H1 (cell line): ENCODE measurements at regions not wholly inside any gene's neighbourhood (a gene's known extent, or its start where the extent isn't known, plus 50 kb on each side); places are given as distances from the start of the nearest gene placed in this dataset.

Experiments used
- CTCF ChIA-PET: fragments of 300-600 bp; sonication (Branson Sonifier 250); formaldehyde crosslinking; loops from one replicate; lab custom pipeline; 2021; ENCODE audit not compliant: partially characterized antibody; lab: Charles Lee
- POLR2A ChIA-PET: fragments of 300-600 bp; sonication (Branson Sonifier 250); formaldehyde crosslinking; loops from one replicate; lab custom pipeline; 2021; ENCODE audit warnings: inconsistent platforms; ENCODE audit not compliant: partially characterized antibody; lab: Charles Lee
- DNase-seq, 2 experiments: peaks; one replicate each; pipeline versions ENCODE4 v3.0.0 to v3.0.0-alpha.2; 2010 to 2022; ENCODE audit warnings: low spot score in 2 of 2, low read depth in 1 of 2, mixed read lengths in 1 of 2
- FAIRE-seq: peaks from 2 replicates; lab custom pipeline; 2011; peaks lifted over from hg19 to GRCh38; lab: Jason Lieb, UNC
- H2AFZ ChIP-seq: 2 replicates; pipeline ENCODE4 v1.8.1; 2012; ENCODE audit warnings: low read length, inconsistent platforms
- H2AK5ac ChIP-seq: 2 replicates; pipeline ENCODE4 v1.6.1; 2013; ENCODE audit warnings: low read depth, low read length
- H2BK120ac ChIP-seq: replicated peaks from 2 replicates; pipeline ENCODE3; 2013; ENCODE audit warnings: low read depth, low read length, inconsistent platforms
- H2BK12ac ChIP-seq: 2 replicates; pipeline ENCODE4 v1.6.1; 2013; ENCODE audit warnings: low read depth, low read length
- H2BK15ac ChIP-seq: 2 replicates; pipeline ENCODE4 v1.6.1; 2013; ENCODE audit warnings: low read length
- H2BK20ac ChIP-seq: 2 replicates; pipeline ENCODE4 v1.6.1; 2013; ENCODE audit warnings: low read length
- H2BK5ac ChIP-seq: 2 replicates; pipeline ENCODE4 v1.6.1; 2013; ENCODE audit warnings: low read depth, low read length
- H3K14ac ChIP-seq: 2 replicates; pipeline ENCODE4 v1.6.1; 2013; ENCODE audit warnings: inconsistent platforms; ENCODE audit not compliant: insufficient read length
- H3K18ac ChIP-seq: 2 replicates; pipeline ENCODE4 v1.6.1; 2013; ENCODE audit warnings: low read length; ENCODE audit errors: extremely low read depth
- H3K23ac ChIP-seq: 2 replicates; pipeline ENCODE4 v1.6.1; 2013; ENCODE audit warnings: inconsistent platforms; ENCODE audit not compliant: insufficient read length
- H3K23me2 ChIP-seq: 2 replicates; pipeline ENCODE4 v1.6.1; 2013; ENCODE audit warnings: low read depth, low read length
- H3K27ac ChIP-seq: 2 replicates; pipeline ENCODE4 v1.6.1; 2011; ENCODE audit warnings: low read depth, low read length, inconsistent platforms
- H3K27me3 ChIP-seq, 4 experiments: replicated peaks in 1 of 4; 1 replicate in 1 of 4; 2 replicates in 3 of 4; pipeline versions ENCODE4 v1.6.1 to v1.8.1; 2011 to 2013; ENCODE audit warnings: low read length in 3 of 4, mild to moderate bottlenecking in 3 of 4, inconsistent platforms in 2 of 4, mixed read lengths in 2 of 4, moderate library complexity in 1 of 4; ENCODE audit not compliant: control insufficient read depth in 3 of 4, insufficient read depth in 3 of 4; ENCODE audit errors: extremely low read depth in 1 of 4
- H3K36me3 ChIP-seq, 4 experiments: 2 replicates each; pipeline versions ENCODE4 v1.6.1 to v1.8.1; 2011 to 2013; ENCODE audit warnings: mild to moderate bottlenecking in 4 of 4, low read length in 3 of 4, moderate library complexity in 2 of 4, control low read depth in 1 of 4, inconsistent platforms in 1 of 4; ENCODE audit not compliant: insufficient read depth in 4 of 4, control insufficient read depth in 2 of 4
- H3K4ac ChIP-seq: replicated peaks from 2 replicates; pipeline ENCODE3; 2013; ENCODE audit warnings: low read length, low read depth, mixed read lengths, inconsistent platforms; ENCODE audit not compliant: insufficient read length
- H3K4me1 ChIP-seq, 4 experiments: replicated peaks in 1 of 4; 1 replicate in 1 of 4; 2 replicates in 3 of 4; pipeline versions ENCODE4 v1.6.1 to v1.8.1; 2011 to 2013; ENCODE audit warnings: low read length in 3 of 4, inconsistent platforms in 2 of 4, mixed read lengths in 1 of 4; ENCODE audit not compliant: insufficient read depth in 4 of 4, control insufficient read depth in 3 of 4
- H3K4me2 ChIP-seq, 2 experiments: 2 replicates each; pipeline versions ENCODE4 v1.6.1 to v1.8.1; 2011 to 2013; ENCODE audit warnings: low read depth in 2 of 2, low read length in 2 of 2, control low read depth in 1 of 2, inconsistent platforms in 1 of 2, mild to moderate bottlenecking in 1 of 2; ENCODE audit not compliant: insufficient read depth in 1 of 2
- H3K4me3 ChIP-seq, 4 experiments: fragments of 200-600, 300-600 bp in 1 of 4; sonication (generic), shearing (Covaris generic), sonication (Bioruptor Twin) in 1 of 4; 2 replicates each; pipeline versions ENCODE4 v1.5.1 to v1.8.1; 2011 to 2016; ENCODE audit warnings: low read length in 4 of 4, low read depth in 3 of 4, control low read depth in 2 of 4, inconsistent platforms in 2 of 4, mild to moderate bottlenecking in 2 of 4, mixed read lengths in 1 of 4, moderate library complexity in 1 of 4; ENCODE audit not compliant: insufficient read depth in 2 of 4; ENCODE audit errors: extremely low read depth in 1 of 4
- H3K56ac ChIP-seq: replicated peaks from 2 replicates; pipeline ENCODE3; 2013; ENCODE audit warnings: low read depth, mild to moderate bottlenecking, mixed read lengths, low read length, inconsistent platforms; ENCODE audit not compliant: insufficient read length
- H3K79me1 ChIP-seq: 2 replicates; pipeline ENCODE4 v1.6.1; 2013; ENCODE audit warnings: low read depth, low read length, control low read depth
- H3K79me2 ChIP-seq, 2 experiments: 2 replicates each; pipeline versions ENCODE4 v1.6.1 to v1.8.1; 2012 to 2013; ENCODE audit warnings: low read length in 2 of 2, mild to moderate bottlenecking in 2 of 2, inconsistent platforms in 1 of 2; ENCODE audit not compliant: insufficient read depth in 2 of 2, control insufficient read depth in 1 of 2
- H3K9ac ChIP-seq, 4 experiments: replicated peaks in 1 of 4; 1 replicate in 1 of 4; 2 replicates in 3 of 4; pipeline versions ENCODE4 v1.6.1 to v1.8.1; 2011 to 2013; ENCODE audit warnings: low read depth in 3 of 4, low read length in 3 of 4, control low read depth in 2 of 4, mild to moderate bottlenecking in 2 of 4, moderate library complexity in 2 of 4, inconsistent platforms in 1 of 4; ENCODE audit errors: extremely low read depth in 1 of 4
- H3K9me3 ChIP-seq, 2 experiments: 2 replicates each; pipeline versions ENCODE4 v1.6.1 to v1.8.1; 2012 to 2013; ENCODE audit warnings: mild to moderate bottlenecking in 2 of 2, moderate library complexity in 2 of 2, control low read depth in 1 of 2, inconsistent platforms in 1 of 2, low read depth in 1 of 2, low read length in 1 of 2, mixed read lengths in 1 of 2; ENCODE audit not compliant: insufficient read depth in 2 of 2
- H4K20me1 ChIP-seq, 2 experiments: replicated peaks in 1 of 2; 2 replicates each; pipeline versions ENCODE3 to v1.8.1; 2011 to 2013; ENCODE audit warnings: inconsistent platforms in 2 of 2, low read length in 2 of 2, mild to moderate bottlenecking in 1 of 2; ENCODE audit not compliant: insufficient read depth in 2 of 2, control insufficient read depth in 1 of 2
- H4K5ac ChIP-seq: 2 replicates; pipeline ENCODE4 v1.6.1; 2013; ENCODE audit warnings: low read length, low read depth, mixed read lengths, inconsistent platforms; ENCODE audit not compliant: insufficient read length
- H4K8ac ChIP-seq: 2 replicates; pipeline ENCODE4 v1.8.0; 2013; ENCODE audit warnings: mild to moderate bottlenecking, moderate library complexity, low read length, inconsistent platforms; ENCODE audit not compliant: insufficient read depth; ENCODE audit errors: extremely low read depth
- H4K91ac ChIP-seq: replicated peaks from 2 replicates; pipeline ENCODE3; 2013; ENCODE audit warnings: low read length, mixed read lengths, inconsistent platforms; ENCODE audit not compliant: insufficient read length
- KDM4A ChIP-seq: IDR thresholded peaks from one replicate; pipeline ENCODE4 v1.7.1; 2012; ENCODE audit warnings: low read depth, mild to moderate bottlenecking, moderate library complexity, low read length, inconsistent platforms; ENCODE audit not compliant: severe bottlenecking
- WGBS, 2 experiments: shearing (Covaris generic) in 1 of 2; methylation state at CpG; one replicate each; pipeline versions ENCODE4 v1.1.6 to v1.1.7; 2013 to 2015; ENCODE audit warnings: low lambda C conversion rate in 2 of 2, mixed read lengths in 2 of 2, inconsistent platforms in 1 of 2, low coverage in 1 of 2, missing lambda C conversion rate in 1 of 2; ENCODE audit not compliant: insufficient replicate concordance in 2 of 2, insufficient coverage in 1 of 2, insufficient read length in 1 of 2; ENCODE audit errors: extremely low coverage in 1 of 2, missing lambda C conversion rate in 1 of 2; 5-methylcytosine and 5-hydroxymethylcytosine counted together

- Histone ChIP-seq H2BK15ac (no peak overlapping the region), H2BK20ac (no peak overlapping the region), H3K23me2 (no peaks in the 10 kb centered on the region), H3K56ac (no peak overlapping the region), H3K18ac (peak overlapping the region; percentile 40; the same call in 1 of the 2 replicates), H2BK5ac (no peak overlapping the region), H3K27ac (no peak overlapping the region), H3K79me2 (no peaks in the 10 kb centered on the region), H3K4me1 (peaks cover 3 to 9% (median 4%) of the 10 kb centered on the region in 4 experiments; a peak in 6 of 7 replicates), H3K4me3 (no peak overlapping the region), H2AFZ (no peak overlapping the region), H3K36me3 (no peaks in the 10 kb centered on the region), H4K91ac (no peak overlapping the region), H4K8ac (no peak overlapping the region), H3K4ac (no peak overlapping the region), H3K9ac (no peak overlapping the region), H4K5ac (no peak overlapping the region), H3K4me2 (no peak overlapping the region), H3K23ac (no peak overlapping the region), H2AK5ac (no peak overlapping the region), H3K14ac (no peak overlapping the region), H3K79me1 (no peaks in the 10 kb centered on the region), H4K20me1 (no peaks in the 10 kb centered on the region), H2BK120ac (no peak overlapping the region), H2BK12ac (no peak overlapping the region), H3K27me3 (peaks cover 0 to 1% (median 0%) of the 10 kb centered on the region in 4 experiments; a peak in 1 of 7 replicates), H3K9me3 (no peaks in the 10 kb centered on the region)
- DNase-seq = no peak
- ChIA-PET CTCF (interaction anchor here (1.3 to 1.4 kb wide), 2 partner anchors 9 to 33 kb away, joined by 4 to 5 read pairs; no protein-coding TSS in a partner anchor), POLR2A (no interaction called here)
- WGBS, 2 experiments = 81% methylated on average over 2 of the region's 2 CpGs; no CpG with 5 or more reads in 1 of the 2 experiments
- FAIRE-seq = no peak
- no peak for TF ChIP-seq KDM4A
These were observed 638.7 kb downstream of the ZEB2 start for GRCh38 chr2:143881246-143881645.
